HL-60 (cell line): ENCODE measurements at regions not wholly inside any gene's neighbourhood (a gene's known extent, or its start where the extent isn't known, plus 50 kb on each side); places are given as distances from the start of the nearest gene placed in this dataset.

ENCODE experiments used
- DNase-seq, 2 experiments: peaks; one replicate each; pipeline ENCODE4 v3.0.0-alpha.2; 2010 to 2020; ENCODE audit warnings: low read depth in 1 of 2, low spot score in 1 of 2
- H3K27ac ChIP-seq: fragments of 250-450 bp; sonication (Bioruptor Pico); replicated peaks from 2 replicates; pipeline ENCODE4 v1.5.1; 2020; ENCODE audit warnings: mild to moderate bottlenecking, moderate library complexity
- H3K27me3 ChIP-seq: fragments of 250-450 bp; sonication (Bioruptor Pico); 2 replicates; pipeline ENCODE4 v1.5.1; 2021; ENCODE audit warnings: mild to moderate bottlenecking, moderate library complexity; ENCODE audit not compliant: insufficient read depth, poor library complexity, severe bottlenecking
- H3K4me3 ChIP-seq: replicated peaks from 2 replicates; pipeline ENCODE4 v1.5.1; 2011; ENCODE audit warnings: mild to moderate bottlenecking, control low read depth, low read length; ENCODE audit not compliant: insufficient read depth
- CTCF ChIP-seq: IDR thresholded peaks from one replicate; pipeline ENCODE4 v1.5.1; 2011; ENCODE audit warnings: low read length, control low read depth, inconsistent platforms; ENCODE audit not compliant: insufficient read depth
- GABPA ChIP-seq: IDR thresholded peaks from 2 replicates; pipeline ENCODE4 v1.6.1; 2012; ENCODE audit warnings: low read depth
- POLR2AphosphoS5 ChIP-seq: IDR thresholded peaks from 2 replicates; pipeline ENCODE4 v1.6.1; 2012; ENCODE audit warnings: low read depth
- REST ChIP-seq: IDR thresholded peaks from 2 replicates; pipeline ENCODE4 v1.6.1; 2012; ENCODE audit warnings: low read depth; ENCODE audit not compliant: insufficient replicate concordance
- SPI1 ChIP-seq: IDR thresholded peaks from 2 replicates; pipeline ENCODE4 v1.6.1; 2012; ENCODE audit warnings: low read depth, mild to moderate bottlenecking, borderline replicate concordance

- no peak for DNase-seq
- no peak overlapping the region for H3K27ac ChIP-seq
These were observed 112.4 kb upstream of the WDR75 start for GRCh38 chr2:189328848-189329245.

GRCh38 chr2:189336276-189336975 lies 104.8 kb upstream of the WDR75 start:
- H3K27ac ChIP-seq: no peak overlapping the region
- no peak for TF ChIP-seq POLR2AphosphoS5
- TF ChIP-seq CTCF: no peak
- no peak for TF ChIP-seq SPI1
- TF ChIP-seq GABPA: no peak
- no peak for TF ChIP-seq REST
- no peak for DNase-seq
- H3K4me3 ChIP-seq: no peak overlapping the region
- no peaks in the 10 kb centered on the region for H3K27me3 ChIP-seq

More at GRCh38 chr2:189328848-189329245, 112.4 kb upstream of the WDR75 start:
- Histone ChIP-seq H3K4me3 (no peak overlapping the region), H3K27me3 (no peaks in the 10 kb centered on the region)
- no peak for TF ChIP-seq CTCF
- no peak for TF ChIP-seq REST

- no peak overlapping the region for H3K4me3 ChIP-seq
- no peaks in the 10 kb centered on the region for H3K27me3 ChIP-seq
- no peak overlapping the region for H3K27ac ChIP-seq
- DNase-seq: no peak
- no peak for TF ChIP-seq REST
- no peak for TF ChIP-seq GABPA
These were observed 103.6 kb upstream of the WDR75 start for GRCh38 chr2:189337656-189338055.
